HCT116 (cell line): ENCODE measurements at regions not wholly inside any gene's neighbourhood (a gene's known extent, or its start where the extent isn't known, plus 50 kb on each side); places are given as distances from the start of the nearest gene placed in this dataset.

Experiments
- ATAC-seq: fragments of 200-7000 bp; cut with Tn5 transposase; 2 replicates; pipeline ENCODE4 v1.9.1; 2020; ENCODE audit warnings: mild to moderate bottlenecking, moderate library complexity
- BruUV-seq: library from RNA; stranded (reverse); fragments of 400-500 nt; replicated peaks from 2 replicates; lab custom pipeline; 2021; lab: Mats Ljungman, UMichigan
- CTCF ChIA-PET: fragments of 300-600 bp; sonication (Branson Sonifier 250); formaldehyde crosslinking; loops from one replicate; lab custom pipeline; 2021; ENCODE audit warnings: antibody characterized with exemption; lab: Charles Lee
- POLR2A ChIA-PET: fragments of 300-600, 350-600 bp; sonication (Branson Sonifier 250); formaldehyde crosslinking; loops from one replicate; lab custom pipeline; 2021; ENCODE audit warnings: antibody characterized with exemption; lab: Charles Lee
- RAD21 ChIA-PET, 2 experiments: fragments of 300-600 bp; sonication (Branson Sonifier 250); formaldehyde crosslinking; loops; one replicate each; lab custom pipeline; 2023; ENCODE audit warnings: low total read pairs in 2 of 2; ENCODE audit not compliant: uncharacterized antibody in 2 of 2, unreplicated experiment in 2 of 2, low non-redundant PET in 1 of 2; lab: Charles Lee
- DNase-seq: peaks from one replicate; pipeline ENCODE4 v3.0.0-alpha.2; 2010; ENCODE audit warnings: low read depth, low spot score
- H2AFZ ChIP-seq: fragments of 200-600 bp; shearing (Covaris generic), sonication (generic); 2 replicates; pipeline ENCODE4 v1.6.1; 2017; ENCODE audit warnings: low read depth, mixed run types, mixed read lengths, antibody characterized with exemption, low read length; ENCODE audit not compliant: poor library complexity, severe bottlenecking
- H3K27ac ChIP-seq: 2 replicates; pipeline ENCODE4 v1.5.1; 2012; ENCODE audit warnings: low read depth, low read length
- H3K27me3 ChIP-seq: fragments of 200-600 bp; sonication (generic); 2 replicates; pipeline ENCODE4 v1.6.1; 2016; ENCODE audit warnings: mixed run types, low read length, mixed read lengths; ENCODE audit not compliant: insufficient read depth
- H3K36me3 ChIP-seq, 2 experiments: fragments of 200-500 bp in 1 of 2; fragments of 200-600 bp in 1 of 2; sonication (Bioruptor generic) in 1 of 2; sonication (generic) in 1 of 2; 2 replicates each; pipeline versions ENCODE4 v1.5.1 to v1.6.1; 2014 to 2016; ENCODE audit warnings: low read length in 2 of 2, inconsistent platforms in 1 of 2, mixed read lengths in 1 of 2, mixed run types in 1 of 2; ENCODE audit not compliant: insufficient read depth in 2 of 2, control insufficient read depth in 1 of 2
- H3K4me1 ChIP-seq, 2 experiments: fragments of 200-600 bp in 1 of 2; sonication (generic) in 1 of 2; 2 replicates each; pipeline versions ENCODE4 v1.5.1 to v1.6.1; 2012 to 2017; ENCODE audit warnings: low read length in 2 of 2, inconsistent platforms in 1 of 2, mild to moderate bottlenecking in 1 of 2, mixed read lengths in 1 of 2, mixed run types in 1 of 2, moderate library complexity in 1 of 2; ENCODE audit not compliant: insufficient read depth in 2 of 2, control insufficient read depth in 1 of 2
- H3K4me2 ChIP-seq: fragments of 200-600 bp; sonication (generic); 2 replicates; pipeline ENCODE4 v1.6.1; 2017; ENCODE audit warnings: mixed run types, low read length, mixed read lengths
- H3K4me3 ChIP-seq, 2 experiments: fragments of 200-600 bp in 1 of 2; sonication (generic) in 1 of 2; replicated peaks in 1 of 2; 2 replicates each; pipeline ENCODE4 v1.5.1; 2011 to 2016; ENCODE audit warnings: low read length in 2 of 2, control low read depth in 1 of 2, low read depth in 1 of 2, mild to moderate bottlenecking in 1 of 2, mixed read lengths in 1 of 2, mixed run types in 1 of 2
- H3K79me2 ChIP-seq: fragments of 200-600 bp; sonication (generic); 2 replicates; pipeline ENCODE4 v1.6.1; 2017; ENCODE audit warnings: mild to moderate bottlenecking, mixed run types, low read length, moderate library complexity, mixed read lengths; ENCODE audit not compliant: insufficient read depth
- H3K9ac ChIP-seq: fragments of 200-600 bp; sonication (generic); 2 replicates; pipeline ENCODE4 v1.6.1; 2016; ENCODE audit warnings: low read length, mixed read lengths
- H3K9me2 ChIP-seq: fragments of 200-600 bp; sonication (generic), shearing (Covaris generic); 2 replicates; pipeline ENCODE4 v1.6.1; 2017; ENCODE audit warnings: mixed run types, mild to moderate bottlenecking, moderate library complexity; ENCODE audit not compliant: insufficient read depth
- H3K9me3 ChIP-seq, 2 experiments: fragments of 200-500 bp in 1 of 2; fragments of 200-600 bp in 1 of 2; sonication (Bioruptor generic) in 1 of 2; sonication (generic) in 1 of 2; 2 replicates each; pipeline ENCODE4 v1.6.1; 2014 to 2017; ENCODE audit warnings: low read length in 2 of 2, mixed read lengths in 2 of 2, inconsistent platforms in 1 of 2, low read depth in 1 of 2, mild to moderate bottlenecking in 1 of 2, mixed run types in 1 of 2, moderate library complexity in 1 of 2; ENCODE audit not compliant: control insufficient read depth in 1 of 2, insufficient read depth in 1 of 2
- H4K20me1 ChIP-seq: fragments of 200-600 bp; sonication (generic), shearing (Covaris generic); 2 replicates; pipeline ENCODE4 v1.6.1; 2017; ENCODE audit warnings: mixed run types, mild to moderate bottlenecking, moderate library complexity; ENCODE audit not compliant: insufficient read depth
- CBX3 ChIP-seq: IDR thresholded peaks from 2 replicates; pipeline ENCODE4 v1.6.1; 2012; ENCODE audit warnings: low read depth
- CEBPB ChIP-seq: IDR thresholded peaks from 2 replicates; pipeline ENCODE4 v1.6.1; 2012; ENCODE audit warnings: low read depth
- ELF1 ChIP-seq: IDR thresholded peaks from 2 replicates; pipeline ENCODE4 v1.6.1; 2012; ENCODE audit warnings: low read depth, borderline replicate concordance
- JUND ChIP-seq: IDR thresholded peaks from 2 replicates; pipeline ENCODE4 v1.6.1; 2012
- POLR2A ChIP-seq: IDR thresholded peaks from 2 replicates; pipeline ENCODE4 v1.7.0; 2011; ENCODE audit warnings: borderline replicate concordance; ENCODE audit not compliant: insufficient read depth, insufficient read length; ENCODE audit errors: extremely low read depth
- POLR2AphosphoS5 ChIP-seq: IDR thresholded peaks from 2 replicates; pipeline ENCODE4 v1.6.1; 2011; ENCODE audit warnings: mild to moderate bottlenecking, low read depth, low read length, moderate library complexity
- RAD21 ChIP-seq: IDR thresholded peaks from 2 replicates; pipeline ENCODE4 v1.6.1; 2012; ENCODE audit warnings: low read depth, mild to moderate bottlenecking
- ZFX ChIP-seq: fragments of 450-650 bp; IDR thresholded peaks from 2 replicates; pipeline ENCODE4 v1.6.1; 2017
- intact Hi-C: fragments of 100-400 bp; cut with micrococcal nuclease; formaldehyde crosslinking; loops from 2 replicates; pipeline ENCODE4 v1.10.0; 2022
- TF ChIP-seq, protein P1 (sequence below): IDR thresholded peaks from 2 replicates; pipeline ENCODE4 v1.6.1; 2012
- TF ChIP-seq, protein P2 (sequence below): IDR thresholded peaks from 2 replicates; pipeline ENCODE4 v1.6.1; 2012; ENCODE audit warnings: low read depth
- TF ChIP-seq, protein P3 (sequence below), 3 experiments: fragments of 200-600 bp in 1 of 3; sonication (generic) in 1 of 3; IDR thresholded peaks in 2 of 3; conservative IDR thresholded peaks in 1 of 3; 2 replicates each; pipeline ENCODE4 v1.5.1; 2012 to 2017; ENCODE audit warnings: low read depth in 2 of 3, low read length in 2 of 3, antibody characterized with exemption in 1 of 3, borderline replicate concordance in 1 of 3, control low read depth in 1 of 3, mild to moderate bottlenecking in 1 of 3, mixed read lengths in 1 of 3, mixed run types in 1 of 3, moderate library complexity in 1 of 3; ENCODE audit not compliant: insufficient read depth in 1 of 3

DNA sequence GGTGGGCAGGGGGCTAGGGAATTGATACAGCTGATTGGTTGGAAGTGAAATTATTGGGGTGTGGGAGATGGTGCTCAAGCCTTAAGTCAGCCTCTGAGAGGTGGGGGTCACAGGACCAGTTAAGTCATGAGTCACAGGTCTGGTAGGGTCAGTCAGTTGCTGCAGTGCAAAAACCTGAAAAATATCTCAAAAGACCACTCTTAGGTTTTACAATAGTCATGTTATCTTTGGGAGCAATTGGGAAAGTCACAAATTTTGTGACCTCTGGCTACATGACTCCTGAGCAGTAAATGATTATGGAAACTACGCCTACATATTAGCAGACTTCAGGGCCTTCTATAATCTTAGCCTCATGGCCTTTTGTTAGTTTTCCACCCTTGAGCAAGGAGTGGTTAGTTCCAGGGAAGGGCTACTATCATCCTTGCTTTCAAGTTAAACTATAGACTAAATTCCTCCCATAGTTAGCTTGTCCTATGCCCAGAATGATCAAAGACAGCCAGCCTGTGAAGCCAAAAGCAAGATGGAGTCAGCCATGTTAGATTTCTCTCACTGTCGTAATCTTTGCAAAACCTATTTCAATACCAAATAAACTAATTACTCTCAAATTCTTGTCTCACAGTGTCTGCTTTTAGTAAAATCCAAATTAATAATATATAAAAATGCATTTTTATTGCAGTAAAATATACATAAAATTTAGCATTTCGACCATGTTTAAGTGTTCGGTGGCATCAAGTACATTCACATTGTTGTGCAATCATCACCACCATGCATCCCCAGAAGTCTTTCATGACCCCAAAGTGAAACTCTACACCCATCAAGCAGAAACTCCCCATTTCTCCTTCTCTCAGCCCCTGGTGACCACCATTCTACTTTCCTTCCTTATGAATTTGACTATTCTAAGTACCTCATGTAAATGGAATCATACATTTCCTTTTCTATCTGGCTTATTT is 60.9 kb upstream of the CD2AP start:
- RAD21 ChIA-PET: no interaction called here
- DNase-seq: no peak
- Histone ChIP-seq H4K20me1 (no peaks in the 10 kb centered on the region), H3K27me3 (no peaks in the 10 kb centered on the region), H2AFZ (peak overlapping the region; percentile 99), H3K79me2 (no peaks in the 10 kb centered on the region), H3K36me3 (no peaks in the 10 kb centered on the region), H3K4me1 (peaks cover 21 to 35% of the 10 kb centered on the region in 2 experiments), H3K9ac (no peak overlapping the region), H3K9me2 (no peaks in the 10 kb centered on the region), H3K4me2 (no peak overlapping the region), H3K27ac (no peak overlapping the region), H3K9me3 (no peaks in the 10 kb centered on the region), H3K4me3 (no peak overlapping the region)
- no peak for ATAC-seq
- intact Hi-C loops: no loop called here
- CTCF ChIA-PET: no interaction called here
- POLR2A ChIA-PET: no interaction called here
- no peak for TF ChIP-seq POLR2A
- no peak for TF ChIP-seq CBX3
- no peak for TF ChIP-seq RAD21
- no peak for TF ChIP-seq ZFX
- TF ChIP-seq CEBPB: no peak
- TF ChIP-seq ELF1: no peak
- TF ChIP-seq JUND: no peak
- TF ChIP-seq, protein P1, sequence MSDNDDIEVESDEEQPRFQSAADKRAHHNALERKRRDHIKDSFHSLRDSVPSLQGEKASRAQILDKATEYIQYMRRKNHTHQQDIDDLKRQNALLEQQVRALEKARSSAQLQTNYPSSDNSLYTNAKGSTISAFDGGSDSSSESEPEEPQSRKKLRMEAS: no peak
- TF ChIP-seq POLR2AphosphoS5: no peak
- TF ChIP-seq, protein P2, sequence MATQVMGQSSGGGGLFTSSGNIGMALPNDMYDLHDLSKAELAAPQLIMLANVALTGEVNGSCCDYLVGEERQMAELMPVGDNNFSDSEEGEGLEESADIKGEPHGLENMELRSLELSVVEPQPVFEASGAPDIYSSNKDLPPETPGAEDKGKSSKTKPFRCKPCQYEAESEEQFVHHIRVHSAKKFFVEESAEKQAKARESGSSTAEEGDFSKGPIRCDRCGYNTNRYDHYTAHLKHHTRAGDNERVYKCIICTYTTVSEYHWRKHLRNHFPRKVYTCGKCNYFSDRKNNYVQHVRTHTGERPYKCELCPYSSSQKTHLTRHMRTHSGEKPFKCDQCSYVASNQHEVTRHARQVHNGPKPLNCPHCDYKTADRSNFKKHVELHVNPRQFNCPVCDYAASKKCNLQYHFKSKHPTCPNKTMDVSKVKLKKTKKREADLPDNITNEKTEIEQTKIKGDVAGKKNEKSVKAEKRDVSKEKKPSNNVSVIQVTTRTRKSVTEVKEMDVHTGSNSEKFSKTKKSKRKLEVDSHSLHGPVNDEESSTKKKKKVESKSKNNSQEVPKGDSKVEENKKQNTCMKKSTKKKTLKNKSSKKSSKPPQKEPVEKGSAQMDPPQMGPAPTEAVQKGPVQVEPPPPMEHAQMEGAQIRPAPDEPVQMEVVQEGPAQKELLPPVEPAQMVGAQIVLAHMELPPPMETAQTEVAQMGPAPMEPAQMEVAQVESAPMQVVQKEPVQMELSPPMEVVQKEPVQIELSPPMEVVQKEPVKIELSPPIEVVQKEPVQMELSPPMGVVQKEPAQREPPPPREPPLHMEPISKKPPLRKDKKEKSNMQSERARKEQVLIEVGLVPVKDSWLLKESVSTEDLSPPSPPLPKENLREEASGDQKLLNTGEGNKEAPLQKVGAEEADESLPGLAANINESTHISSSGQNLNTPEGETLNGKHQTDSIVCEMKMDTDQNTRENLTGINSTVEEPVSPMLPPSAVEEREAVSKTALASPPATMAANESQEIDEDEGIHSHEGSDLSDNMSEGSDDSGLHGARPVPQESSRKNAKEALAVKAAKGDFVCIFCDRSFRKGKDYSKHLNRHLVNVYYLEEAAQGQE: no peak
- TF ChIP-seq, protein P3, sequence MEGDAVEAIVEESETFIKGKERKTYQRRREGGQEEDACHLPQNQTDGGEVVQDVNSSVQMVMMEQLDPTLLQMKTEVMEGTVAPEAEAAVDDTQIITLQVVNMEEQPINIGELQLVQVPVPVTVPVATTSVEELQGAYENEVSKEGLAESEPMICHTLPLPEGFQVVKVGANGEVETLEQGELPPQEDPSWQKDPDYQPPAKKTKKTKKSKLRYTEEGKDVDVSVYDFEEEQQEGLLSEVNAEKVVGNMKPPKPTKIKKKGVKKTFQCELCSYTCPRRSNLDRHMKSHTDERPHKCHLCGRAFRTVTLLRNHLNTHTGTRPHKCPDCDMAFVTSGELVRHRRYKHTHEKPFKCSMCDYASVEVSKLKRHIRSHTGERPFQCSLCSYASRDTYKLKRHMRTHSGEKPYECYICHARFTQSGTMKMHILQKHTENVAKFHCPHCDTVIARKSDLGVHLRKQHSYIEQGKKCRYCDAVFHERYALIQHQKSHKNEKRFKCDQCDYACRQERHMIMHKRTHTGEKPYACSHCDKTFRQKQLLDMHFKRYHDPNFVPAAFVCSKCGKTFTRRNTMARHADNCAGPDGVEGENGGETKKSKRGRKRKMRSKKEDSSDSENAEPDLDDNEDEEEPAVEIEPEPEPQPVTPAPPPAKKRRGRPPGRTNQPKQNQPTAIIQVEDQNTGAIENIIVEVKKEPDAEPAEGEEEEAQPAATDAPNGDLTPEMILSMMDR (IDR thresholded peaks at IDR 0.05 in 2 of 3, conservative IDR thresholded peaks at IDR 0.05 in 1 of 3; ENCODE audit: borderline replicate concordance in 1 of 3, insufficient read depth in 1 of 3, low read depth in 2 of 3, low read length in 2 of 3): no peak
- no TSS peak for BruUV-seq
